ENCODE measurements at regions not wholly inside any gene's neighbourhood (a gene's known extent, or its start where the extent isn't known, plus 50 kb on each side); places are given as distances from the start of the nearest gene placed in this dataset.

DNA sequence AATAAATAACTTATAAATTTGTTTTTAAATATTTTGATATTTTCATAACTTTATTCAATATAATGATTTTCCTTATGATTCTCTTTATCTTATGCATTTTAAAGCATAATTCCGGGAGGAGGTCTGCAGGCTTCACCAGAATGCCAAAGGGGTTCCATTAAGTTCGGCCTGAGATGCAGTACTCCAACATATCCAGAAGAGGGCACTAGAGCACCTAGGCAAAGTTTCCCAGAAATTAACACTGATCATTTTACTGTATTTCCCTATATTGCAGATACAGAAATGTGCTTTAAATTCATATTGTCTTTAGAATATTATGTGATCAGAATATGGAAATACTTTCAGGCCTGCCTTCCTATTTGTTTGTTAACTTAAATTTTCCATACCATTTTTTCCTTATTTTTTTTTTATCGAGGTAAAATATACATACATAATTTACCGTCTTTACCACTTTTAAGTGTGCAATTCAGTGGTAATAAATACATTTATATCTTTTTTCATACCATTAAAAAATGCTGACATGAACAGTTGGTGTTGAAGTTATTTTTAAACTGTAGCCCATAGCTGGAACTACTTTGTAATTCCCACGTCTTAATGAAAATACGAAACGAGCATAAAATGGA lies 58.9 kb upstream of the TM9SF2 start:
- no TSS peak for BruUV-seq (replicated peaks)
- H3K4me1 Mint-ChIP-seq (ENCODE audit: insufficient read depth, unreplicated experiment) = no peaks in the 10 kb centered on the region
- DNase-seq (ENCODE audit: unreplicated experiment) = peak; percentile 61
- intact Hi-C loops (cut with micrococcal nuclease) = loop anchor here (1.0 to 10.0 kb wide), 5 partner anchors 64 to 792 kb away; no protein-coding TSS in a partner anchor
- TF ChIP-seq, protein P1, sequence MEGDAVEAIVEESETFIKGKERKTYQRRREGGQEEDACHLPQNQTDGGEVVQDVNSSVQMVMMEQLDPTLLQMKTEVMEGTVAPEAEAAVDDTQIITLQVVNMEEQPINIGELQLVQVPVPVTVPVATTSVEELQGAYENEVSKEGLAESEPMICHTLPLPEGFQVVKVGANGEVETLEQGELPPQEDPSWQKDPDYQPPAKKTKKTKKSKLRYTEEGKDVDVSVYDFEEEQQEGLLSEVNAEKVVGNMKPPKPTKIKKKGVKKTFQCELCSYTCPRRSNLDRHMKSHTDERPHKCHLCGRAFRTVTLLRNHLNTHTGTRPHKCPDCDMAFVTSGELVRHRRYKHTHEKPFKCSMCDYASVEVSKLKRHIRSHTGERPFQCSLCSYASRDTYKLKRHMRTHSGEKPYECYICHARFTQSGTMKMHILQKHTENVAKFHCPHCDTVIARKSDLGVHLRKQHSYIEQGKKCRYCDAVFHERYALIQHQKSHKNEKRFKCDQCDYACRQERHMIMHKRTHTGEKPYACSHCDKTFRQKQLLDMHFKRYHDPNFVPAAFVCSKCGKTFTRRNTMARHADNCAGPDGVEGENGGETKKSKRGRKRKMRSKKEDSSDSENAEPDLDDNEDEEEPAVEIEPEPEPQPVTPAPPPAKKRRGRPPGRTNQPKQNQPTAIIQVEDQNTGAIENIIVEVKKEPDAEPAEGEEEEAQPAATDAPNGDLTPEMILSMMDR (IDR thresholded peaks at IDR 0.05; ENCODE audit: unreplicated experiment) = peak; percentile 92
- POLR2A ChIA-PET = no interaction called here
- H3K36me3 Mint-ChIP-seq (ENCODE audit: insufficient read depth, unreplicated experiment) = no peaks in the 10 kb centered on the region
- CTCF ChIA-PET = interaction anchor here (0.5 to 4.6 kb wide), 26 partner anchors 10 to 1811 kb away, joined by 3 to 18 read pairs (median 3); no protein-coding TSS in a partner anchor
- H3K9me3 Mint-ChIP-seq (ENCODE audit: unreplicated experiment) = no peaks in the 10 kb centered on the region
- H3K4me3 Mint-ChIP-seq (ENCODE audit: unreplicated experiment) = no peak overlapping the region
- H3K27me3 Mint-ChIP-seq (ENCODE audit: insufficient read depth, unreplicated experiment) = peaks cover 19% of the 10 kb centered on the region
- no peak overlapping the region for H3K27ac Mint-ChIP-seq (ENCODE audit: low read depth, unreplicated experiment)

DNA sequence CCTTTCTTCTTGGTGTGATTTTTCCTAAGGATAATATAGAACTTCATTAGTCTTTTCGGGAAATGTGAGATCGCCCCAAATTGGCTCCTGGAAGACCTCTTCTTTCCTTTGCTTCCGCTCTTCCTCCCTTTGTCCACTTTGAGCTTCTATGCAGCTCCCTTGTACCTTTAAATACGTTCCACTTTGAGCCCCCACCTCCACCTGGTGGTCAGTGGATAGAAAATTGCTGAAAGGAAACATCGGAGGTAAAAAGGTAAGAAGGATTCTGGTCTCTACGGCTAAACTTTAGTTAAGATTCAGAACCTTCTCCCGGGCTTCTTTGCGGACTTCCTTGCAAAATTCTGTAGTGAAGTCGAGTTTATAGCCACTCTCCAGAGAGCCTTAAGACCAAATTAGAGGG lies 55.0 kb upstream of the TM9SF2 start:
- no peaks in the 10 kb centered on the region for H3K4me1 Mint-ChIP-seq (ENCODE audit: insufficient read depth, unreplicated experiment)
- POLR2A ChIA-PET = interaction anchor here (0.9 kb wide), 1 partner anchor 56 kb away, joined by 3 read pairs; no protein-coding TSS in a partner anchor
- intact Hi-C loops (cut with micrococcal nuclease) = loop anchor here (10.0 kb wide), 2 partner anchors 469 to 789 kb away; no protein-coding TSS in a partner anchor
- BruUV-seq (replicated peaks) = no TSS peak
- H3K36me3 Mint-ChIP-seq (ENCODE audit: insufficient read depth, unreplicated experiment) = no peaks in the 10 kb centered on the region
- H3K9me3 Mint-ChIP-seq (ENCODE audit: unreplicated experiment) = no peaks in the 10 kb centered on the region
- H3K27me3 Mint-ChIP-seq (ENCODE audit: insufficient read depth, unreplicated experiment) = peaks cover 17% of the 10 kb centered on the region
- no peak overlapping the region for H3K4me3 Mint-ChIP-seq (ENCODE audit: unreplicated experiment)
- TF ChIP-seq, protein P1 (IDR thresholded peaks at IDR 0.05; ENCODE audit: unreplicated experiment) = no peak
- CTCF ChIA-PET = interaction anchor here (0.6 to 1.9 kb wide), 3 partner anchors 10 to 428 kb away, joined by 5 to 8 read pairs (median 5); no protein-coding TSS in a partner anchor
- DNase-seq (ENCODE audit: unreplicated experiment) = peak; percentile 12
- H3K27ac Mint-ChIP-seq (ENCODE audit: low read depth, unreplicated experiment) = no peak overlapping the region

DNA sequence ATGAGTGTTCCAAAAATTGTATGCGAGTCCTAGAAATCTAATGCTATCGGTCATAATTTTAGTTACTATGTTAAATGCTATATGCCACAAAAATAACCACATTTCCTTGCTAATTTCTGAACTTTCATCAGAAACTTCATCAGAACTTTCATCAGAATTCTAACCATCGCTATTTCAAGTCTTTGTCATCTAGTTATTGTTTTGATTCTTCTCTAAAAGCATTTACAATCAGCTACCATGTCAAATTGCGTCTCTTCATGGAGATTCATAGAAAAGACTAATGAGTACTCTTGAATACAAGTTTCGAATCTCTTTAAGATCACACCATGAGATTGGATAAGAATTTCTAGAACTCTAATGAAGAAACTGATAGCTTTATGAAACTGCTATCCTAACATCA lies 52.7 kb upstream of the TM9SF2 start:
- TF ChIP-seq, protein P1 (IDR thresholded peaks at IDR 0.05; ENCODE audit: unreplicated experiment) = no peak
- Mint-ChIP-seq H3K27ac (ENCODE audit: low read depth, unreplicated experiment) (no peak overlapping the region), H3K4me1 (ENCODE audit: insufficient read depth, unreplicated experiment) (no peaks in the 10 kb centered on the region), H3K4me3 (ENCODE audit: unreplicated experiment) (no peak overlapping the region), H3K27me3 (ENCODE audit: insufficient read depth, unreplicated experiment) (peaks cover 17% of the 10 kb centered on the region), H3K36me3 (ENCODE audit: insufficient read depth, unreplicated experiment) (no peaks in the 10 kb centered on the region), H3K9me3 (ENCODE audit: unreplicated experiment) (no peaks in the 10 kb centered on the region)
- POLR2A ChIA-PET = interaction anchor here (0.6 to 1.5 kb wide), 3 partner anchors 9 to 1329 kb away, joined by 3 to 4 read pairs (median 3); no protein-coding TSS in a partner anchor
- intact Hi-C loops (cut with micrococcal nuclease) = loop anchor here (10.0 kb wide), 2 partner anchors 466 to 786 kb away; no protein-coding TSS in a partner anchor
- CTCF ChIA-PET = interaction anchor here (0.6 to 3.6 kb wide), 6 partner anchors 9 to 272 kb away, joined by 3 to 29 read pairs (median 4); no protein-coding TSS in a partner anchor
- DNase-seq (ENCODE audit: unreplicated experiment) = no peak
- no TSS peak for BruUV-seq (replicated peaks)

DNA sequence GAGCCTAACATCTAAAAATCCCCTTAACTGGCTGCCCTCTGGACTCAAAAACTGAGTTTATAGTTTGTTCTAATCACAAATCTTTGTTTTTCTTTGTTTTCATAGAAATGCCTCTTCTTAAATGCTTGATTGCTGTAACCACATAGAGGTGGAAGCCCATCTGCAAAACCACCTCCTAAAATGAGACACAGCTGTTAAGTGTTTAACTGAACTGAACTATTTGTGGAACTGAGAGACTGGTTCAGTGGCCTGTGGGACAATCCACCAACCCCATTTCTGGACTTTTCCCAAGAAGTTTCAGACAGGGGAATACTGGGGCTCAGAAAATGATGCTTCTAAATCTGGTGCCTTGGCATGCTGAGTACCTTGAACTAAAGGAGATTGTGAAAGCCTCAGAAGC lies 50.9 kb upstream of the TM9SF2 start:
- ChIA-PET CTCF (interaction anchor here (0.7 to 3.6 kb wide), 6 partner anchors 11 to 1124 kb away, joined by 3 to 29 read pairs (median 4); no protein-coding TSS in a partner anchor), POLR2A (interaction anchor here (0.6 to 0.7 kb wide), 2 partner anchors 131 to 268 kb away, joined by 3 read pairs; no protein-coding TSS in a partner anchor)
- Mint-ChIP-seq H3K4me1 (ENCODE audit: insufficient read depth, unreplicated experiment) (no peaks in the 10 kb centered on the region), H3K36me3 (ENCODE audit: insufficient read depth, unreplicated experiment) (no peaks in the 10 kb centered on the region), H3K4me3 (ENCODE audit: unreplicated experiment) (no peak overlapping the region), H3K27ac (ENCODE audit: low read depth, unreplicated experiment) (no peak overlapping the region), H3K9me3 (ENCODE audit: unreplicated experiment) (no peaks in the 10 kb centered on the region), H3K27me3 (ENCODE audit: insufficient read depth, unreplicated experiment) (peaks cover 17% of the 10 kb centered on the region)
- DNase-seq (ENCODE audit: unreplicated experiment) = no peak
- intact Hi-C loops (cut with micrococcal nuclease) = no loop called here
- no TSS peak for BruUV-seq (replicated peaks)
- TF ChIP-seq, protein P1 (IDR thresholded peaks at IDR 0.05; ENCODE audit: unreplicated experiment) = no peak

All from MCF 10A (cell line).